Left forelimb (tissue), 1 donor: ENCODE measurements at regions not wholly inside any gene's neighbourhood (a gene's known extent, or its start where the extent isn't known, plus 50 kb on each side); places are given as distances from the start of the nearest gene placed in this dataset.

Source experiments
- DNase-seq: peaks from one replicate; pipeline ENCODE4 v3.0.0-alpha.2; 2018; ENCODE audit warnings: low spot score

DNA sequence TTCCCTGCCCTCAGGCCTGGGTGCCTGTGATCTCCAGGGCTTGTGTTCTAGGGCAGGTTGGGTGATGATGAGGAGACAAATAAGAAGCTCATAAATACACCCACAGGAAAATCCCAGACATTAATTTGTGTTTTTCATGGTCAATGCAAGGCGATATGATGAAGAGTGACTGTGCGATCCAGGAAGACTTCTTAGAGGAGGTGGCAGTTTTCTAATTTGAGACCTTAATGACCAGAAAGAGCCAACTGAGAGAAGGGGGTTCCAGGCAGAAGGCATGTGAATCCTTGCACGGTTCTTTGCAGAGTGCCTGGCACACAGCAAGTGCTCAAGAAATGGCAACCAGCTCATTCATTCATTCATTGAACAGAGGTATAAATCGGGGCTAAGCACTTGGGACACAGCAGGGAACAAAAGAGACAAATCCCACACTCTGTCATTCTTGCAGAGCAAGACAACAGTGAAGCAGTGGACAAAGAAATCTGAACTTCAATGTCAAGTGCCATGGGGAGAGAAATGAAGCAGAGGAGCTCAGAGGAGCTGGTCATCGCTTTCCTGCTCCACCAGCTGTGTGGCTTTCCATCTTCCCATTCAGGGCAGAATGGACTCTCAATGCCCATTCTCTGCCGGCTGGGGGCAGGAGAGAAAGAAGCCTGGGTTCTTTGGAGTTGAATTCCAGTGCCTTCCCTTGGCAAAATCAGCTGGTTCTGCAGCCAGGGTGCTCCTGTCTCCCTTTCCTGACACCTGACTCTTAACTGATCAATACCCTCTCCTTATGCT is 128.3 kb downstream of the AACS start:
- DNase-seq, result no peak

DNA sequence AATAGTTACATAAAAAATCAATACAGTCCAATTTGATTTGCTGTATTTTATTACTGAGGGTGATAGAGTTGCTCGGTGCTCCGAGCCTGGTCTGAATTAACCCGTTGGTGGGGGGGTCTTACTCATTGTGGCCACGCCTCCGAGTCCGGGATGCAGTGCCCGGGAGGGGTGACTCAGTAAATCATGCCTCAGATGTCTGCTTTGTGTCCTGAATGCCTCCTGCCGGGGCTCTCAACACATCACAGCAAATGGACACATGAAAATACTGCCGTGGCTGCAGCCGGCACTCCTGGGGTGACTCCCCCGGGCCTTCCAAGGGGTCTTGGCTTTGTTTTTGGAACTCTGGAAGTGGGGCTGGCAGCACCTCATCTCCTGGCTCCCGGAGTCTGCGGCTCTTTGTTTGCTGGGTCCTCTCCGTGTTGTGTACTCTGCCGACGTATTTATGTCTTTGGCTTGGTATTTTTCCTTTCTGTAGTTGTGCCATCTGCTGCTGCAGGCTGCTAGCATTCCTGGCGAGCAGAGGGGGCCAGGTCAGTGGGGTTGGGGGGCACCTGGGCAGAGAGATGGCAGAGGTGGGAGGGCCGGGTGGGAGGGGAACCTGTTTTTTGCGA is 129.0 kb downstream of the AACS start:
- DNase-seq, result no peak

DNA sequence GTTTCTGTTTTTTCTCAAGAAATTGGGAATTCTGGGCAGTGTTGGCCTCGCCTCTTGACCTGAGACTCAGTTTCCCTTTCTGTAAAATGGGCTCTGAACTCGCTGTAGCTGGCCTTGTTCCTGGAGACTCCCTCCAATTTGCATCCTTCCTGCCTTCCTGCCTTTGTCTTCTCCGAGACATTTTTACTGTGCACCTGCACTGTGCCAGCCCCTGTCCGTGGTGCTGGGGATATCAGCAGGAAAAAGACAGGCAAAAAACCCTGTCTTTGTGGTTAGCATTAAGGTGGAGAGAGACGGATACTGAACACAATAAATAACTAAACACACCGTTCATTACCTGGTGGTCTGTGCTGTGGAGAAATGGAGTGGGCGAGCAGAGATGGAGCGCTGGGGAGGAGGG is 129.8 kb downstream of the AACS start:
- DNase-seq, result no peak

DNA sequence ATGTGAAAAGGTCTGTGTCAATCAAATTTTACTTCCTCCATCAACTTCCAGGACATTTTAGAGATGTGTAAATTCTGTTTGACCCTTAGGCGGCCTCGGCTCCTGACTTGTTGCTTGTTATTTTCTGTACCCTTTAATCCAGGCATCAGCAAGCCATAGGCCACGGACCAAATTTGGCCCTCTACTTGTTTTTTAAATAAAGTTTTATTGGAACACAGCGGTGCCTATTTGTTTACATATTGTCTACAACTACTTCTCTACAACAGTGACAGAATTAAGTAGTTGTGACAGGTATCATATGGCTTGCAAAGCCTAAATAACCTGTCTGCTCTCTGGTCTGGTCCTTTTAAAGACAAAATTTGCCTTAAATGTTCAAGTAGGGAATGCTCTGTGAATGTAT is 132.1 kb downstream of the AACS start:
- no peak for DNase-seq

DNA sequence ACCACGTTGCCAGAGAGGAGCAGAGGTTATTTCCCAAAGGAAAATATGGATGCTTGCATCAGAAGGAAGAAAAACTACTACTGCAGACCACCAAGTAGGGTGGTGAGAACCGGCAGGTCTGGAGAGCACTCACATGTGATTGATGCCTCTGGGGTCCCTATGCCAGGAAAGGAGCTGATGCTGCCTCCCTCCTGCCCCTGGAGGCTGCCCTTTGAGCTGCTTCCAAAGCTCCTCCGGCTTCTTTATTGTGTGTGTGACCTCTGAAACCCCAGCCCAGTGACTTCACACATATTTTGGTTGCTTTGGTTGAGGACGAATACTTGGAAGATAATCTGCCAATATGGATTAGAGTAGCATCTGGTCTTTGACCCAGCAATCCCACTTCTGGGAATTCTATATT is 133.4 kb downstream of the AACS start:
- DNase-seq, result no peak

DNA sequence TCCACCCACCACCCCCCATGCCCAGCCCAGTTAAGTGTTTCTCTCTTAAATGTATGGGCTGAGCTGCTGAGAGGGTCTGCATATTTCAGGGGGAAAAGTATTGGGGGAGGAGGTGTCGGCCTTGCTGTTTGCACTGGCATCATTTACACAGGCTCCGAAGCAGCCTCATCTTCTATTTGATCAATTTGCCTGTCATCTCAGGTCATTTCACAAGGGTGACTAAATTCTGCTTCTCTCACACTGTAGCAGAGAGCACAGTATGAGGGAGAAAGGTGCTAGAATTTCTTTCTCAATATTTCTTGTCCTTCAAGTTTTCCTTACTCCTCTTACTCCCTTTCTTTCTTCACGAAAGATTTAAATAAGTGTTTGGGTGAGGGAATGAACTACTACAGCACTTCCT is 135.9 kb downstream of the AACS start:
- DNase-seq, result no peak

DNA sequence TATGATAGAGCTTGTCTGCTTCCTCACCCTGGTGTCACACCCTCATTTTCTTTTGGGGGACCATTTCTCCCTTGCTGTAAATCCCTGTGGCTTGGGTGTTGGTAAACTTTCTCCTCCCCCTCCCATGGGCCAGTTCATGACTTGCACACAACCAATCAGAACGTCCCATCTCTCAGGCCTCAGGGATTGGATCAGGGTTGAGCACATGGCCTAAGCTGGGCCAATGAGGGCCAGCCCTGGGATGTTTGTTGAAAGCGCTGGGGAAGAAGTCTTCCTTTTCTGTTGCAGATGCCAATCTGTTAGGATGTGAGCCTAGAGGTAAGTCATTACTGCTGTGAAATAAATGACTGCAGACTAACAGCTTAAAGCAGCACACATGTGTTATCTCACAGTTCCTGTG is 136.7 kb downstream of the AACS start:
- DNase-seq, result no peak

DNA sequence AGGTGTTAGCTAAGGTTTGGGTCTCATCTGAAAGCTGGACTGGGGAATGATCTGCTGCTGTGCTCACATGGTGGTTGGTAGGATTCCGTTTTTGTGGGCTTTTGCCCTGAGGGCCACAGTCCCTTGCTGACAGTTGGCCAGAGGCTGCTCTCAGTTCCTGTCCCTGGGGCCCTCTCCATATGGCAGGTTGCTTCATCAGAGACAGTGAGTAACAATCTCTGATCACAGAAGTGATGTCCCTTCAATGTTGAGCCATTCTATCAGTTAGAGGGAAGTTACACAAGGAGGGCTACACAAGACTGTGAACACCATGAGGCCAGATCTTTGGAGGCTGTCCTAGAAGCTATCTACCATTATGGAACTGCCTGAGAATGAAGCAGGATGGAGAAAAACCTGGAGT is 137.2 kb downstream of the AACS start:
- no peak for DNase-seq

DNA sequence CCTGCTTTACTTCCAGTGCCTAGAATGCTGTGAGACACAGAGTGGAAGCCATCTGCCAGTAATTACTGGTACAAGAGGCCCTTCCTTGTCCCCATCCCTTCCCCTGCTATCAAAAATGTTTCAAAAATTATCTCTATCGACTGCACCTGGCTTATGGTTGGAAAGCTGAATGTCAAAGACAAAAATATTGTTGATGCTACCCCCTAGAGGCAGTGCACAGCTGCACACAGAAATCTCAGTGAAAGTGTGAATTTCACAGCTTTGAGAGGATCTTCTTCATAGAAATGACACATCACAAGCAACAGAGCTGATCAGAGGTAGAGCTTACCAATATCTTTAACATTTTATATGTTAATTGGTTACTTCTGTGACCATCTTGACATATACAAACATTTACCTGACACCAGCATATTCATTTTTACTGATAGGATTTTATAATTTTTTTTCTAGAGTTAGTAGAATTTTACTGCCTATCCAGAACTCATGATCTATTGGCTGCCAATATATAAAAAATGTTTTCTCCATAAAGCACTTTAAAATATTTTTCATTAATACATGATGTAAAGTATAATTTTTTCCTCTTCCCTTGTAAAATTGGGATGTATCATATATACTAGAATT is 138.0 kb downstream of the AACS start:
- no peak for DNase-seq

DNA sequence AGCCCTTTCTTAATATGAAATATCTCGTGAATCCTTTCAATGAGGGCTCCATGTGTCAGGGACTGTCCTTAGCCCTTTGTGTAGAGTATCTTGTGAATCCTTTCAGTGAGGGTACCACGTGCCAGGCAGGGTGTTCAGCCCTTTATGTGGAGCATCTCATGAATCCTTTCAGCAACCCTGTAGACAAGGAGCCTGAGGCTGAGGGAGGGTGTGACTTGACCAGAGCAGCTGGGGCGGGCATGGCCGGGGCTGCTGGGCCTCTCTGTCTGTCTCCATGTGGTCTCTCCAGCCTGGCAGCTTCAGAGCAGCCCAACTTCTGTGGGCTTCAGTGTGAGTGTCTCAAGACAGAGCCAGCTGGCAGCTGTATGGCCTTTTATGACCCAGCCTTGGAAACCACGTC is 140.2 kb downstream of the AACS start:
- no peak for DNase-seq

DNA sequence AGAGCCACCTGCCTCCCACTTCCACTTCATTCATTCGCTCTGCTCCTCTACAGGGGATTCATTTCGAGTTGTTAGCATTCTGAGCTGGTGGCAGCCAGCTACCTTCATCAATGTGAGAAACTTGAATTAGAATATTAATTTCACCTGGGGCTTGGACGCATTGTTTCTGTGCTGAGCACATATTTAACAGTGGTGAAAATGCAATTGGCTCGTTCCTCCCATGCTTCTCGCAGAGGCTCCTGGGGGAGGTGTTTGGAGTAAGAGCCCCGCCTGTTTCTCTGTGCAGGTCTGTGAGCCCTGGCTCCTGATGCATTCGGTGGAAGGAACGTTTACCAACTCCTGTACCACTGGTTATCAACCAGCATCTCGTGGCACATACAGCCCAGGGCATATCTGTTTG is 141.5 kb downstream of the AACS start:
- DNase-seq, result no peak

DNA sequence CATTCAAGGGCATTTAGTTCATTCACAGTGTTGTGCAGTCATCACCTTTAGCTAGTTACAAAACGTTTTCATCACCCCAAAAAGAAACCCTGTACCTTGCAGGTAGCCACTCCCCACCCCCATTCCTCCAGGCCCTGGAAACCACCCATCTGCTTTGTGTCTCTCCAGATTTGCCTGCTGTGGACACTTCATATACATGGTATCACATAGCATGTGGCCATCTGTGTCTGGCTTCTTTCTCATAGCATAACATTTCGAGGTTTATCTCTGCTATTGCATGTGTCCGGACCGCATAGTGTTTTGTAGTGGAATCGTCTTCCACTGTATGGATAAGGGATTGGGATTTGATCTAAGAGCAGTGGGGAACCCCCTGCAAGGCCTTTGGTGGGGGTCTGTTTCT is 143.1 kb downstream of the AACS start:
- no peak for DNase-seq

DNA sequence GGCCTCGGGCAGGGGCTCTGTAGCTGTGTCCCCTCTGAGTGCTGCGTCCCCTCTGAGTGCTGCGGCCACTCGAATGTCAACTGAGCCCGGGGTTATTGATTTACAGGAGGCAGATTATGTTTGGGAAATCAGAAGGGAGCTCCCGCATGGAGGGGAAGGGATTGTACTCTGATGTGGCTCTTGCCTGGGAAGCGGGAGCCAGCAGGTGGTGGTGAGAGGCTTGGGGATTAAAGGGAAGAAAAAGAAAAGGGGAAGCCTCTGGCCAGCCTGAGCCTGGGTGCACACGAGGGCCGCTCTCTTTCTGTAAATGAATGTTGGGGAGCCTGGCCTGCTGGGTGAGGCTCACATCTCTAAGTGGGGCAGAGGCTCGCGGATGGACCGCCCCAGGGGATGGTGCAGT is 143.7 kb downstream of the AACS start:
- DNase-seq, result no peak

DNA sequence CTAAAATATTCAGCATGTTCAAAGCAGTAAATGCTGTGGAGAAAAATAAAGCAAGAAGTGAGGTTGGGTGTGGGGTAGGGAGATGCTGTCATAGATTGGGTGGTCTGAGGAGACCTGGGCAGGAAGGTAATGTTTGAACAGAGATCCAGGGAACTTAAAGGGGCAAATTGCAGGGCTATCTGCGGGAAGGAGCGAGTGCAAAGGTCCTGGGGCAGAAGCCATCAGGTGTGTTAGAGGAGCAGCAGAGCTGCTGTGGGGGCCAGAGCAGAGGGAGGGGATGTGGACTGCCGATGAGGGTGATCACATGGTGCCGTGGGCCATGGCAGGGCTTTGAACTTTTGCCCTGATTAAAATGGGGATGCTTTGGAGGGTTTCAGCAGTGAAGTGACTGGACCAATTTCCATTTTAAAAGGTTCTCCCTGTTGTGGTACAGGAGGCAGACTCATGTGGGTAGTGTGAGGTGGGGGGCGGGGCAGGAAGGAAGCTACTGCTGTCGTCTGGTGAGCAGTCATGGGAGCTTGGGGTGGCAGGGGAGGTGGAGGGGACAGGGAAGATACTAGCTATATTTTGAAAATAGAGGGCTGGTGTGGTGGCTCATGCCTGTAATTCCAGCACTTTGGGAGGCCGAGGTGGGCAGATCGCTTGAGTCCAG is 145.0 kb downstream of the AACS start:
- DNase-seq, result no peak

DNA sequence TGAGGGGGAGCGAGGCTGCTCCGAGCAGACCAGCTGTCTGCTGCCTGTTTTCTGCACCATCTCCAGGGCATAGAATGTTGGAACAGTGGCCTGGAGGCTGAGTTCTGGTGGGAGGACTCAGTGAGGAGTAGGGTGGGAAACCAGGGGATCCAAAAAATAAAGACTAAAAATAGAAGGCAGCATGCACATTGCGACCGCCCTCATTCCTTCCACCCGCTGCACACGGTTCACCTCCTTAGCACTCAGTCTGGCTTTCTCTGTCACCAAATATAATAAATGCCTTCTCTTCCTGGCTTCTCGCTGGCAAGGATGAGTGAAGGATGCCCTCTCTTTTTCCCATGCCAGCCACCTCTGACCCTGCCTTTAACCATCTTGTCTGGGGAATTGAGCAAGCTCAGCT is 146.2 kb downstream of the AACS start:
- DNase-seq, result no peak

DNA sequence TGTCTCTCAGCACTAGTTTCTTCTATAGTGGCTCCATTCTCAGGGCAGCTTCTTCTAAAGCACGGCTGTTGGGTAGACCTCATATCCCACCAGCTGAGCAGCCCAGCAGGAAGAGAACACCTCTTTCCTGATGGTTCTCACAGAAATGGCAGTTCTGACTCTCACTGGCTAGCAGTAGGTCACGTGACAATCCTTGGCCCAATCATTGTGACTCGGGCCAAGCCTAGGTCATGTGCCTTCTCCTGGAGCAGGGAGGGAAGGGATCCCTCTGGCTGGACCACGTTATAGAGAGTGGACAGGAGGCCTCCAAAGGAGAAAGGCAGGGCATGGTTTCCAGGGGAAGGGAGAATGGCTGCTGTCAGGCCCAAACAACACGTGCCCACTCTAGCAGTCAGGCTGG is 149.1 kb downstream of the AACS start:
- DNase-seq, result no peak

DNA sequence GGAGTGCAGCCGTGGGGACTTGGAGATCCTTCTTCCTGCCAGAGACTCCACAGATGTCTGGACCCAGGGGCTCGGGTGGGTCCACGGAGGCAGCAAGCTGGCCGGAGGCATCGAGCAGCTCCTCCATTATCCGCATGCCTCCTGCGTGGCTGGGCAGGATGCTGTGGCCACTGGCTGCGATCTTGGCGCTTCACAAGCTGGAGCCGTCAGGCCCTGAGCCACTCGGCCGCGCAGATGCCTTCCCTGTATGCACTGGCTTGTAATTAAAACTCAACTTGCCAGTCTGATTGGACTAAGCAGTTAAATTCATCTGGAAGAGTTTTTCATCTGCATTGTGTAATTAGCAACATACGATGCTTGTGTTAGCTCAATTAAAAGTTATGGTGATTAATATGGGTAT is 151.5 kb downstream of the AACS start:
- no peak for DNase-seq

DNA sequence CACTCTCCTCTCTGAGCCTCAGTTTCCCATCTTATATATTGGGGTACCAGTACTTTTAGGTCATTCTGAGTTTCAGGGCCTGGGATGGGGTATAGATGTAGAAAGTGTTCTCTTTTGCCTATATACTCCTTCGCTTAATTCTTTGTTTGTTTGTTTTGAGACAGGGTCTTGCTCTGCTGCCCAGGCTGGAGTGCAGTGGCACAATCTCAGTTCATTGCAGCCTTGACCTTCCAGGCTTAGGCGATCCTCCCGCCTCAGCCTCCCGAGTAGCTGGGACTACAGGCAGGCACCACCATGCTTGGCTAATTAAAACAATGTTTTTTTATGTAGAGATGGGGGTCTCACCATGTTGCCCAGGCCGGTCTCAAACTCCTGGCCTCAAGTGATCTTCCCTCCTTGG is 152.1 kb downstream of the AACS start:
- no peak for DNase-seq

DNA sequence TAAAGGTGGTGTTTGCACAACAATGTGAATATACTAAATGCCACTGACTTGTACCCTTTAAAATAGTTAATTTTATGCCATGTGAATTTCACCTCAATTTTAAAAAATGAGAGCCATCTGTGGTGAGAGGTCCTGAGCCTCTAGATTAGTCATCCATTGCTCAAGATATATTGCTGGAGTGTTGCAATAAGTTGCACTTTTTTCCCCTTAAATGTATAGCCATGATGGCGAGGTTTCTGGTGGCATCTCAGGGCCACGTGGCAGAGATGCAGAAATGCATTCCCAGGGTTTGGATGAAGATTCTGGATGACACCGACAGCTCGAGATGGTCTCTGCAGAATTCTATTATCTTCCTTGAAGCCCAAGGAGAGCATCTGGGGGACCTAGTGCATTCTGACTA is 153.7 kb downstream of the AACS start:
- DNase-seq, result no peak

DNA sequence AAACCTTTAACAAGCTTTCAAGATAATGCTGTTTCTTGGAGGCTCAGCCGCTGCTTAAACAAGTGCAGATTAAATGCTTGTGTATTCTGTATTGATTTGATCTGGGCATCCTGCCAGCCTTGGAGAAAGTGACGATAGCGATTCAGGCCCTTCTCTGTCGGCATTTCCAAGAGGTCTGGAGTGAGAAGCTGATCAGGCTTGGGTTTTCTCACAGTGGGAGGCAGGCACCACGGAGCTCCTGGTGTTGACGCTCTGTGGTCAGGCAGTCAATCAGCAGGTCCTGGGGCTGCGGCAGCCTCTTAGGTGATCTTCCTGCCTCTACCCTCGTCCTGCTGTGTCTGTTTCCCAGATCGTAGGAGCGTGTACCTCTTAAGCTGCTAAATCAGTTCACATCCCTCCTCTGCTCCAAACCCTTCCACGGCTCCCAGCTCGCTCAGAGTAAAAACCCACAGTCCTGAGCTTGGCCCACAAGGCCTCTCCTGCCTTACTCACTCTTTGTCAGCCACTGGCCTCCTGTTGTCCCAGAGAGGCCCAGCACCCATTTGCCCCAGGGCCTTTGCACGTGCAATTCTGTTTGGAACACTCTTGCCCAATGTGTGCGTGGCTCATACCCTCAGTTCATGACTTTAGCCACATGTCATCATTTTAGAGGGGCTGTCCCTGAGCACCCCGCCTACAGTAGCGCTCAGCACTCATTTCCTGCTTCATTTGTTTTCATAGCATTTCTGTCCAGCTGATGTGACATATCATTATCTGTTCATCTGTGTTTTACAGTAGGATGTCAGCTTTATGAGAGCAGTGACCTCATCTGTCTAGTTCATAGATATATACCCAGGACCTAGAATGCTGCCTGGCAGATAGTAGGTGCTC is 155.4 kb downstream of the AACS start:
- DNase-seq, result no peak

DNA sequence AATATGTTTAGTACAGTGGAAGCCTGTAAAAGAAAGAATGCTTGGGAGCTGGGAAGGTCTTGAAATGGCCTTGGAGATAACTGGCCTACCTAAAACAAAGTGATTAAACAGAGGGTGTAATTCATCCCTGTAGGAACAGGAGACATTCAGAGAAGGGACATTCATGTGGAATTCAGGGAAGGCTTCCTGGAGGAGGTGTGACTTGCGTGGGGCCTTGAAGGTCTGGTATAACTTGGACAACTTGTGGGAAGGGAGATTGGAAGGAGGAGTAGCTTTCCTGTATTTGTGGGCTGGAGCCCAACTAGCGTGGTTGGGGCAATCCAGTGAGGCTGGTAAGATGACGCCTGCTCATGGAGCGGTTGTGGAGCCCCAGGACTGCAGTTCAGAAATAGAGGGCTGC is 156.4 kb downstream of the AACS start:
- no peak for DNase-seq

DNA sequence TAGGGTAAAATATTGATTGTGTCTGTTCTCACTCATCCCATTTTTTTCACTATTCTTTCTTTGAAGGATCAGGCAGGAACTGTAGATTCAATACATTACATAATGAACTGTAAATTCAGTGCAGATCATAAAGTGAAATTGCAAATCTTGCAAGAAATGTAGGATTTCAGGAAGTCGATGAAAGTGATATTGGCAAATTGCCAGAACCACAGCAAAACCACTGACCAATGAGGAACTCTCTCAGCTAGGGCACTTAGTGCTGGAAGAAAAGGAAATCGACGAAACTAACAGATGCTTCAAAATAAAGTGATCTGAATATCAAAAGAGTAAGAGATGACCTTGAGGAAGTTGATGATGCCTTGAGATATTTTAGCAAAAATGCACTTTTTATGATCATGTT is 157.6 kb downstream of the AACS start:
- no peak for DNase-seq
